ENCODE measurements at regions not wholly inside any gene's neighbourhood (a gene's known extent, or its start where the extent isn't known, plus 50 kb on each side); places are given as distances from the start of the nearest gene placed in this dataset.
A peak's percentile ranks its signal among the peaks of the same experiment; 100 is the strongest.

- DNase-seq (ENCODE audit: insufficient read length, low spot score) (no peak), FAIRE-seq (no peak)
- TF ChIP-seq CTCF (IDR thresholded peaks at IDR 0.05; ENCODE audit: insufficient read depth, missing control alignments) = no peak
Observed at GRCh38 chr1:96074422-96074821, 647.2 kb upstream of the PTBP2 start.

- no peak for FAIRE-seq
- TF ChIP-seq CTCF (IDR thresholded peaks at IDR 0.05; ENCODE audit: insufficient read depth, missing control alignments) = no peak
- DNase-seq (ENCODE audit: insufficient read length, low spot score) = no peak
Observed at GRCh38 chr1:96074876-96075577, 646.6 kb upstream of the PTBP2 start.

- FAIRE-seq = no peak
- no peak for TF ChIP-seq CTCF (IDR thresholded peaks at IDR 0.05; ENCODE audit: insufficient read depth, missing control alignments)
Observed at GRCh38 chr1:96075704-96076455, 645.7 kb upstream of the PTBP2 start.

GRCh38 chr1:96076589-96076988 is 645.0 kb upstream of the PTBP2 start:
- FAIRE-seq (no peak), DNase-seq (ENCODE audit: insufficient read length, low spot score) (no peak)
- no peak for TF ChIP-seq CTCF (IDR thresholded peaks at IDR 0.05; ENCODE audit: insufficient read depth, missing control alignments)

More at GRCh38 chr1:96075704-96076455, 645.7 kb upstream of the PTBP2 start:
- DNase-seq (ENCODE audit: insufficient read length, low spot score) = no peak

GRCh38 chr1:96079581-96079980 is 642.0 kb upstream of the PTBP2 start:
- no peak for TF ChIP-seq CTCF (IDR thresholded peaks at IDR 0.05; ENCODE audit: insufficient read depth, missing control alignments)
- FAIRE-seq (no peak), DNase-seq (ENCODE audit: insufficient read length, low spot score) (no peak)

GRCh38 chr1:96080925-96081324 is 640.7 kb upstream of the PTBP2 start:
- DNase-seq (ENCODE audit: insufficient read length, low spot score) = peak; percentile 16
- peak; percentile 57 for TF ChIP-seq CTCF (IDR thresholded peaks at IDR 0.05; ENCODE audit: insufficient read depth, missing control alignments)
- no peak for FAIRE-seq

GRCh38 chr1:96087719-96088118 is 633.9 kb upstream of the PTBP2 start:
- TF ChIP-seq CTCF (IDR thresholded peaks at IDR 0.05; ENCODE audit: insufficient read depth, missing control alignments) = no peak
- DNase-seq (ENCODE audit: insufficient read length, low spot score) = no peak

More at GRCh38 chr1:96087719-96088118, 633.9 kb upstream of the PTBP2 start:
- no peak for FAIRE-seq

All from D721Med (cell line).